ENCODE measurements at regions not wholly inside any gene's neighbourhood (a gene's known extent, or its start where the extent isn't known, plus 50 kb on each side); places are given as distances from the start of the nearest gene placed in this dataset.

- ChIA-PET CTCF (ENCODE audit: unreplicated experiment) (no interaction called here), POLR2A (interaction anchor here (0.5 kb wide), 1 partner anchor 71 kb away, joined by 3 read pairs; no protein-coding TSS in a partner anchor)
- Histone ChIP-seq H3K4me3 (ENCODE audit: low read depth, low read length, poor library complexity, severe bottlenecking) (no peak overlapping the region), H3K4me1 (ENCODE audit: insufficient read depth, low read length, poor library complexity, severe bottlenecking) (no peaks in the 10 kb centered on the region), H3K27ac (ENCODE audit: low read depth, low read length, poor library complexity, severe bottlenecking) (no peak overlapping the region), H4K20me1 (ENCODE audit: insufficient read depth, low read length) (no peaks in the 10 kb centered on the region), H3K79me2 (ENCODE audit: insufficient read depth, low read depth, low read length) (no peaks in the 10 kb centered on the region), H3K9me2 (ENCODE audit: insufficient read depth, low read length) (no peaks in the 10 kb centered on the region), H3K4me2 (ENCODE audit: low read length) (no peak overlapping the region), H3K36me3 (ENCODE audit: insufficient read depth, low read length) (no peaks in the 10 kb centered on the region), H2AFZ (ENCODE audit: low read length) (no peak overlapping the region), H3K9me3 (ENCODE audit: low read length) (0 out of 2 replicates have a peak, but pooled peaks cover 2% of the 10 kb centered on the region)
- DNase-seq (ENCODE audit: low spot score) = no peak
- TF ChIP-seq EZH2phosphoT487 (IDR thresholded peaks at IDR 0.05; ENCODE audit: borderline replicate concordance, low read depth, low read length) = no peak
- no peak for TF ChIP-seq CTCF (conservative IDR thresholded peaks at IDR 0.05; ENCODE audit: low read length)
- intact Hi-C loops (cut with micrococcal nuclease; ENCODE audit: unreplicated experiment) = no loop called here
- BruUV-seq (replicated peaks) = no TSS peak
Measured at GRCh38 chr4:34269613-34270012, 1974.7 kb downstream of the ARAP2 start.

- no peaks in the 10 kb centered on the region for H3K9me3 ChIP-seq (ENCODE audit: low read length)
- no peak overlapping the region for H3K4me2 ChIP-seq (ENCODE audit: low read length)
- H3K79me2 ChIP-seq (ENCODE audit: insufficient read depth, low read depth, low read length) = no peaks in the 10 kb centered on the region
- no peaks in the 10 kb centered on the region for H3K4me1 ChIP-seq (ENCODE audit: insufficient read depth, low read length, poor library complexity, severe bottlenecking)
- intact Hi-C loops (cut with micrococcal nuclease; ENCODE audit: unreplicated experiment) = no loop called here
- POLR2A ChIA-PET = interaction anchor here (0.6 to 0.8 kb wide), 2 partner anchors 837 to 970 kb away, joined by 3 to 4 read pairs; no protein-coding TSS in a partner anchor
- H3K36me3 ChIP-seq (ENCODE audit: insufficient read depth, low read length) = no peaks in the 10 kb centered on the region
- H3K4me3 ChIP-seq (ENCODE audit: low read depth, low read length, poor library complexity, severe bottlenecking) = no peak overlapping the region
- TF ChIP-seq EZH2phosphoT487 (IDR thresholded peaks at IDR 0.05; ENCODE audit: borderline replicate concordance, low read depth, low read length) (no peak), CTCF (conservative IDR thresholded peaks at IDR 0.05; ENCODE audit: low read length) (no peak)
- no peaks in the 10 kb centered on the region for H3K9me2 ChIP-seq (ENCODE audit: insufficient read depth, low read length)
- no TSS peak for BruUV-seq (replicated peaks)
- H4K20me1 ChIP-seq (ENCODE audit: insufficient read depth, low read length) = no peaks in the 10 kb centered on the region
- DNase-seq (ENCODE audit: low spot score) = no peak
- CTCF ChIA-PET (ENCODE audit: unreplicated experiment) = no interaction called here
- H3K27ac ChIP-seq (ENCODE audit: low read depth, low read length, poor library complexity, severe bottlenecking) = no peak overlapping the region
- no peak overlapping the region for H2AFZ ChIP-seq (ENCODE audit: low read length)
Measured at GRCh38 chr4:34271479-34272355, 1972.6 kb downstream of the ARAP2 start.

GRCh38 chr4:34279011-34279410 is 1965.3 kb downstream of the ARAP2 start:
- no peaks in the 10 kb centered on the region for H3K4me1 ChIP-seq (ENCODE audit: insufficient read depth, low read length, poor library complexity, severe bottlenecking)
- no peaks in the 10 kb centered on the region for H3K36me3 ChIP-seq (ENCODE audit: insufficient read depth, low read length)
- H2AFZ ChIP-seq (ENCODE audit: low read length) = no peak overlapping the region
- no peaks in the 10 kb centered on the region for H3K79me2 ChIP-seq (ENCODE audit: insufficient read depth, low read depth, low read length)
- no peak overlapping the region for H3K27ac ChIP-seq (ENCODE audit: low read depth, low read length, poor library complexity, severe bottlenecking)
- no TSS peak for BruUV-seq (replicated peaks)
- H3K9me2 ChIP-seq (ENCODE audit: insufficient read depth, low read length) = no peaks in the 10 kb centered on the region; the same call in 1 of the 2 replicates
- no peak overlapping the region for H3K4me2 ChIP-seq (ENCODE audit: low read length)
- H3K9me3 ChIP-seq (ENCODE audit: low read length) = no peaks in the 10 kb centered on the region
- ChIA-PET CTCF (ENCODE audit: unreplicated experiment) (no interaction called here), POLR2A (interaction anchor here (0.6 to 1.0 kb wide), 2 partner anchors 10 to 427 kb away, joined by 3 to 4 read pairs; no protein-coding TSS in a partner anchor)
- no peaks in the 10 kb centered on the region for H4K20me1 ChIP-seq (ENCODE audit: insufficient read depth, low read length)
- DNase-seq (ENCODE audit: low spot score) = no peak
- H3K4me3 ChIP-seq (ENCODE audit: low read depth, low read length, poor library complexity, severe bottlenecking) = no peak overlapping the region
- intact Hi-C loops (cut with micrococcal nuclease; ENCODE audit: unreplicated experiment) = no loop called here
- no peak for TF ChIP-seq CTCF (conservative IDR thresholded peaks at IDR 0.05; ENCODE audit: low read length)
- no peak for TF ChIP-seq EZH2phosphoT487 (IDR thresholded peaks at IDR 0.05; ENCODE audit: borderline replicate concordance, low read depth, low read length)
